SK-N-SH treated with all-trans-retinoic acid at 6 μM for 48 hours (cell line): ENCODE measurements at regions not wholly inside any gene's neighbourhood (a gene's known extent, or its start where the extent isn't known, plus 50 kb on each side); places are given as distances from the start of the nearest gene placed in this dataset.

Experiments
- ATAC-seq: fragments of 200-7000 bp; cut with Tn5 transposase; 3 replicates; pipeline ENCODE4 v1.9.1; 2020; ENCODE audit warnings: mild to moderate bottlenecking, moderate library complexity
- ARNTL ChIP-seq: fragments of 450-650 bp; formaldehyde crosslinking; IDR thresholded peaks from 2 replicates; pipeline ENCODE4 v1.5.0; 2020; ENCODE audit warnings: low read depth, mild to moderate bottlenecking, moderate library complexity, borderline replicate concordance
- BACH2 ChIP-seq: fragments of 250-450 bp; sonication (Bioruptor Pico); IDR thresholded peaks from 2 replicates; pipeline ENCODE4 v1.9.0; 2021; ENCODE audit warnings: mild to moderate bottlenecking, borderline replicate concordance
- CSDC2 ChIP-seq: fragments of 250-450 bp; sonication (Bioruptor Pico); IDR thresholded peaks from 2 replicates; pipeline ENCODE4 v1.5.0; 2020; ENCODE audit warnings: mild to moderate bottlenecking, moderate library complexity
- ESRRG ChIP-seq: fragments of 250-450 bp; sonication (Bioruptor Pico); IDR thresholded peaks from 2 replicates; pipeline ENCODE4 v1.6.1; 2021; ENCODE audit warnings: mild to moderate bottlenecking
- GLIS3 ChIP-seq: fragments of 250-450 bp; sonication (Bioruptor Pico); IDR thresholded peaks from 2 replicates; pipeline ENCODE4 v1.5.0; 2020; ENCODE audit warnings: mild to moderate bottlenecking, moderate library complexity
- ISL1 ChIP-seq: fragments of 250-450 bp; sonication (Bioruptor Pico); IDR thresholded peaks from 2 replicates; pipeline ENCODE4 v2.1.2; 2022; ENCODE audit warnings: mild to moderate bottlenecking, moderate library complexity
- PPARA ChIP-seq: fragments of 250-450 bp; sonication (Bioruptor Pico); IDR thresholded peaks from 2 replicates; pipeline ENCODE4 v1.5.0; 2020; ENCODE audit warnings: mild to moderate bottlenecking, borderline replicate concordance
- RARB ChIP-seq: fragments of 250-450 bp; sonication (Bioruptor Pico); IDR thresholded peaks from 2 replicates; pipeline ENCODE4 v1.8.0; 2021; ENCODE audit warnings: mild to moderate bottlenecking, moderate library complexity
- SNAI2 ChIP-seq: fragments of 250-450 bp; sonication (Bioruptor Pico); IDR thresholded peaks from 2 replicates; pipeline ENCODE4 v1.5.0; 2020; ENCODE audit warnings: mild to moderate bottlenecking, moderate library complexity
- TCF4 ChIP-seq: fragments of 250-450 bp; sonication (Bioruptor Pico); IDR thresholded peaks from 2 replicates; pipeline ENCODE4 v1.8.0; 2021; ENCODE audit warnings: mild to moderate bottlenecking, moderate library complexity, borderline replicate concordance
- TOX ChIP-seq: fragments of 250-450 bp; sonication (Bioruptor Pico); IDR thresholded peaks from 2 replicates; pipeline ENCODE4 v1.8.0; 2021; ENCODE audit warnings: mild to moderate bottlenecking, moderate library complexity, borderline replicate concordance
- ZC3H10 ChIP-seq: fragments of 250-450 bp; sonication (Bioruptor Pico); IDR thresholded peaks from 2 replicates; pipeline ENCODE4 v1.5.1; 2021; ENCODE audit warnings: mild to moderate bottlenecking, moderate library complexity
- ZFP3 ChIP-seq: fragments of 250-450 bp; sonication (Bioruptor Pico); IDR thresholded peaks from 2 replicates; pipeline ENCODE4 v1.5.0; 2020; ENCODE audit warnings: mild to moderate bottlenecking, moderate library complexity
- ZFP30 ChIP-seq: fragments of 450-650 bp; formaldehyde crosslinking; IDR thresholded peaks from 2 replicates; pipeline ENCODE4 v1.5.0; 2022; ENCODE audit warnings: mild to moderate bottlenecking, moderate library complexity
- ZNF565 ChIP-seq: fragments of 450-650 bp; formaldehyde crosslinking; conservative IDR thresholded peaks from 2 replicates; pipeline ENCODE4 v1.5.0; 2020; ENCODE audit warnings: low read depth, mild to moderate bottlenecking, moderate library complexity
- ZNF70 ChIP-seq: fragments of 450-650 bp; formaldehyde crosslinking; IDR thresholded peaks from 2 replicates; pipeline ENCODE4 v1.5.0; 2020; ENCODE audit warnings: mild to moderate bottlenecking, moderate library complexity
- ZNF8 ChIP-seq: fragments of 450-650 bp; formaldehyde crosslinking; IDR thresholded peaks from 2 replicates; pipeline ENCODE4 v1.5.0; 2020; ENCODE audit warnings: mild to moderate bottlenecking, moderate library complexity
- TF ChIP-seq, protein P1 (sequence below): fragments of 250-450 bp; sonication (Bioruptor Pico); IDR thresholded peaks from 2 replicates; pipeline ENCODE4 v1.5.1; 2021; ENCODE audit warnings: mild to moderate bottlenecking, moderate library complexity
- TF ChIP-seq, protein P2 (sequence below): fragments of 250-450 bp; sonication (Bioruptor Pico); IDR thresholded peaks from 2 replicates; pipeline ENCODE4 v1.8.0; 2021; ENCODE audit warnings: low read depth, mild to moderate bottlenecking, moderate library complexity, borderline replicate concordance
- TF ChIP-seq, protein P3 (sequence below): fragments of 250-450 bp; sonication (Bioruptor Pico); IDR thresholded peaks from 2 replicates; pipeline ENCODE4 v1.5.0; 2020; ENCODE audit warnings: mild to moderate bottlenecking, moderate library complexity

DNA sequence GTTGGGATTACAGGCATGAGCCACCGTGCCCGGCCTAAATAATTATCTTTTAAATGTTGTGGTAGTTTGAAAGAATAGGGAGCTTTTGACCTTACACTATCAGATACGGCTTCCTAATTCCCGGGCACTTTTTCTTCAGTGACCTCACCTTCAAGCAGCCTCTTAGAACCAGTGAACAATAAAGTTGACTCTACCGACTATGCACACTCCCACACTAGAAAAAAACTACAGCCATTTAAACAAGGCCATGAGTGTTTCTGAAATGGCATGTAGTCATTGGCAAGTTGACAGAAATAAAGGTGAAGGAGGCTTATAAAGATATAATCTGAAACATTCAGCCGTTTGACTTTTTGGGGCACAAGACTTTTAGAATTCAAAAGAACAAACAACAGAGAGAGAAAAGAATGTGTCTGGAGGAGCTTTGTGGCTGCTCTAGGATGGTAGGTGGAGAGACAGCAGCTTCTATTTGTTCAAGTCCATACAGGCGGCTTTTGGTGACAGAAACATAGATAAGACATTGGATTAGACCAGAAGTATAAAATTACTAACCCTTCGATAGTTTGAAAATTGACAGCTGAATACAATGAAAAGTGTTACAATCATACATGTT is 75.2 kb downstream of the GJA1 start (continued):
- no peak for TF ChIP-seq ZFP30
- TF ChIP-seq RARB (CRISPR knock-in tag) = no peak
- TF ChIP-seq PPARA (CRISPR knock-in tag) = no peak
- TF ChIP-seq GLIS3 = no peak
- no peak for TF ChIP-seq ISL1 (CRISPR knock-in tag)

DNA sequence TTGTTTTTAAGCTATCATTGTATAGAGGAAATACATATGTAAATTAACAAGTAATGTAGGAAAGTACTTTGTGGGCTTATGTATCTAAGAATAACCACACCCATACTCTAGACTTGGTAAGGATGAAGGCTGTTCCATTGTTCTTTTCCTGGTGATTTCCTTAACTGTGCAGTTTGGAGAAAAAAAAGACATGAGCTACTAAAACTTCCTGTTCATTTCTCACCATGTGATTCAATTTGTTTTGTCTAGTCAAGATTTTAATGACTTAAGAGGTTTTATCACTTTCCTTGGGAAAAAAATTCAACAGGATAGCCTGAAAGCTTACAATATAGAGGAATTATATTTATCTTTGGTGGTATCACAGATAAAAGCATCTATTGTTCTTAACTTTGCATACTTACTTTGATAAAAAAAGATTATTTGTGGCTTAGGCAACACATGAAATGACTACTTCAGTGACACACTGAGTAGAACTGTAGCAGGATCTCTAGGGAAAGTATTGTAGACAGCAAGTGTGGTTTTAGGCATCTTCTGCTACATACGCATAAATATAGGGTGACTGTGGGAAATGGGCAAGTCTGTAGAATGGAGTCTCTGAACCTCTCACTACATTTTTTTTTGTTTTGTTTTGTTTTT is 80.3 kb downstream of the GJA1 start:
- ATAC-seq = no peak

DNA sequence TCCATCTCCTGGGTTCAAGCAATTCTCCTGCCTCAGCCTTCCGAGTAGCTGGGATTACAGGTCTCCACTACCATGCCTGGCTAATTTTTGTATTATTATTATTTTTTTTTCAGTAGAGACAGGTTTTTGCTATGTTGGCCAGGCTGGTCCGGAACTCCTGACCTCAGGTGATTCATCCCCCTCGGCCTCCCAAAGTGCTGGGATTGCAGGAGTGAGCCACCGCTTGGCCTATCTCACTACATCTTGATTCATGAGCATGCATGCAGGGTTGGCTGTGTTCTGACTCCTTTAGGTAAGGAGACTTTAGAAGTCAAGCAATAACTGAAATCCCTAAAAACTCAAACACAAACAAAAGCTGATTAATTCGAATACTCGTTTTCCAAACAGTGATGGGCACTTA is 80.9 kb downstream of the GJA1 start:
- no peak for ATAC-seq
- TF ChIP-seq, protein P1, sequence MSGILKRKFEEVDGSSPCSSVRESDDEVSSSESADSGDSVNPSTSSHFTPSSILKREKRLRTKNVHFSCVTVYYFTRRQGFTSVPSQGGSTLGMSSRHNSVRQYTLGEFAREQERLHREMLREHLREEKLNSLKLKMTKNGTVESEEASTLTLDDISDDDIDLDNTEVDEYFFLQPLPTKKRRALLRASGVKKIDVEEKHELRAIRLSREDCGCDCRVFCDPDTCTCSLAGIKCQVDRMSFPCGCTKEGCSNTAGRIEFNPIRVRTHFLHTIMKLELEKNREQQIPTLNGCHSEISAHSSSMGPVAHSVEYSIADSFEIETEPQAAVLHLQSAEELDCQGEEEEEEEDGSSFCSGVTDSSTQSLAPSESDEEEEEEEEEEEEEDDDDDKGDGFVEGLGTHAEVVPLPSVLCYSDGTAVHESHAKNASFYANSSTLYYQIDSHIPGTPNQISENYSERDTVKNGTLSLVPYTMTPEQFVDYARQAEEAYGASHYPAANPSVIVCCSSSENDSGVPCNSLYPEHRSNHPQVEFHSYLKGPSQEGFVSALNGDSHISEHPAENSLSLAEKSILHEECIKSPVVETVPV (CRISPR knock-in tag) = no peak
- no peak for TF ChIP-seq CSDC2 (CRISPR knock-in tag)
- no peak for TF ChIP-seq ZNF565 (CRISPR knock-in tag)
- TF ChIP-seq ZFP30 = no peak
- TF ChIP-seq ZNF8 = no peak
- no peak for TF ChIP-seq ZC3H10 (CRISPR knock-in tag)
- TF ChIP-seq RARB (CRISPR knock-in tag) = no peak
- no peak for TF ChIP-seq BACH2
- TF ChIP-seq TOX (CRISPR knock-in tag) = no peak
- TF ChIP-seq TCF4 (CRISPR knock-in tag) = no peak
- TF ChIP-seq, protein P2, sequence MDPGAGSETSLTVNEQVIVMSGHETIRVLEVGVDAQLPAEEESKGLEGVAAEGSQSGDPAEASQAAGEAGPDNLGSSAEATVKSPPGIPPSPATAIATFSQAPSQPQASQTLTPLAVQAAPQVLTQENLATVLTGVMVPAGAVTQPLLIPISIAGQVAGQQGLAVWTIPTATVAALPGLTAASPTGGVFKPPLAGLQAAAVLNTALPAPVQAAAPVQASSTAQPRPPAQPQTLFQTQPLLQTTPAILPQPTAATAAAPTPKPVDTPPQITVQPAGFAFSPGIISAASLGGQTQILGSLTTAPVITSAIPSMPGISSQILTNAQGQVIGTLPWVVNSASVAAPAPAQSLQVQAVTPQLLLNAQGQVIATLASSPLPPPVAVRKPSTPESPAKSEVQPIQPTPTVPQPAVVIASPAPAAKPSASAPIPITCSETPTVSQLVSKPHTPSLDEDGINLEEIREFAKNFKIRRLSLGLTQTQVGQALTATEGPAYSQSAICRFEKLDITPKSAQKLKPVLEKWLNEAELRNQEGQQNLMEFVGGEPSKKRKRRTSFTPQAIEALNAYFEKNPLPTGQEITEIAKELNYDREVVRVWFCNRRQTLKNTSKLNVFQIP (CRISPR knock-in tag) = no peak
- no peak for TF ChIP-seq GLIS3
- TF ChIP-seq SNAI2 (CRISPR knock-in tag) = no peak
- TF ChIP-seq, protein P3, sequence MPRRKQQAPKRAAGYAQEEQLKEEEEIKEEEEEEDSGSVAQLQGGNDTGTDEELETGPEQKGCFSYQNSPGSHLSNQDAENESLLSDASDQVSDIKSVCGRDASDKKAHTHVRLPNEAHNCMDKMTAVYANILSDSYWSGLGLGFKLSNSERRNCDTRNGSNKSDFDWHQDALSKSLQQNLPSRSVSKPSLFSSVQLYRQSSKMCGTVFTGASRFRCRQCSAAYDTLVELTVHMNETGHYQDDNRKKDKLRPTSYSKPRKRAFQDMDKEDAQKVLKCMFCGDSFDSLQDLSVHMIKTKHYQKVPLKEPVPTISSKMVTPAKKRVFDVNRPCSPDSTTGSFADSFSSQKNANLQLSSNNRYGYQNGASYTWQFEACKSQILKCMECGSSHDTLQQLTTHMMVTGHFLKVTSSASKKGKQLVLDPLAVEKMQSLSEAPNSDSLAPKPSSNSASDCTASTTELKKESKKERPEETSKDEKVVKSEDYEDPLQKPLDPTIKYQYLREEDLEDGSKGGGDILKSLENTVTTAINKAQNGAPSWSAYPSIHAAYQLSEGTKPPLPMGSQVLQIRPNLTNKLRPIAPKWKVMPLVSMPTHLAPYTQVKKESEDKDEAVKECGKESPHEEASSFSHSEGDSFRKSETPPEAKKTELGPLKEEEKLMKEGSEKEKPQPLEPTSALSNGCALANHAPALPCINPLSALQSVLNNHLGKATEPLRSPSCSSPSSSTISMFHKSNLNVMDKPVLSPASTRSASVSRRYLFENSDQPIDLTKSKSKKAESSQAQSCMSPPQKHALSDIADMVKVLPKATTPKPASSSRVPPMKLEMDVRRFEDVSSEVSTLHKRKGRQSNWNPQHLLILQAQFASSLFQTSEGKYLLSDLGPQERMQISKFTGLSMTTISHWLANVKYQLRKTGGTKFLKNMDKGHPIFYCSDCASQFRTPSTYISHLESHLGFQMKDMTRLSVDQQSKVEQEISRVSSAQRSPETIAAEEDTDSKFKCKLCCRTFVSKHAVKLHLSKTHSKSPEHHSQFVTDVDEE (CRISPR knock-in tag) = no peak
- TF ChIP-seq ZNF70 = no peak
- TF ChIP-seq PPARA (CRISPR knock-in tag) = no peak
- TF ChIP-seq ISL1 (CRISPR knock-in tag) = no peak
- no peak for TF ChIP-seq ESRRG (CRISPR knock-in tag)

More for the DNA sequence above, 80.3 kb downstream of the GJA1 start:
- no peak for TF ChIP-seq TCF4 (CRISPR knock-in tag)
- TF ChIP-seq, protein P1 (CRISPR knock-in tag) = no peak
- no peak for TF ChIP-seq BACH2
- TF ChIP-seq ZFP3 (CRISPR knock-in tag) = no peak
- no peak for TF ChIP-seq ZFP30
- no peak for TF ChIP-seq ARNTL (CRISPR knock-in tag)
